ENCODE measurements at regions not wholly inside any gene's neighbourhood (a gene's known extent, or its start where the extent isn't known, plus 50 kb on each side); places are given as distances from the start of the nearest gene placed in this dataset.
"Not testable (repeated sequence)": the region's sequence is repeated elsewhere in the genome, so short reads cannot be mapped to it uniquely, and the experiment has no call there.

- DNase-seq = no peak
- in situ Hi-C loops (cut with MboI; ENCODE audit: low pct_unique_long_range_greater_than_20kb, low sequenced_read_pairs) = no loop called here
Observed at GRCh38 chrX:120727452-120727851, 97.6 kb upstream of the C1GALT1C1 start.

DNA sequence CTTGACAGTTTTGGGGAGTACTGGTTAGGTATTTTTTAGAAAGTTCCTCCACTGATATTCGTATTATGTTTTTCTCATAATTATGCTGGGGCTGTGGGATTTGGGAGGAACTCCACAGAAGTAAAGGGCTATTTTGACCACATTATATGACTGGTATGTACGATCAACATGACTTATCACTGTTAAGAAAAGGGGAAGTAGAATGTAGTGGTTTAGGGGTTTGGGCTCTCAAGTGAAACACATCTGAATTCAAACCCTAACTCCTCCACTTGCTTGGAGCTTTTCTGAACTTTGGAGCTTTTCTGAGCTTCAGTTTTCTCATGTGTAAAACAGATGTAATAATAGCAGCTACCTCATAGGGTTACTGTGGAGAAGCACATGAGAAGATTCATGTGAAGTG lies 96.4 kb upstream of the C1GALT1C1 start:
- peak; percentile 95 for DNase-seq
- in situ Hi-C loops (cut with MboI; ENCODE audit: low pct_unique_long_range_greater_than_20kb, low sequenced_read_pairs) = no loop called here

DNA sequence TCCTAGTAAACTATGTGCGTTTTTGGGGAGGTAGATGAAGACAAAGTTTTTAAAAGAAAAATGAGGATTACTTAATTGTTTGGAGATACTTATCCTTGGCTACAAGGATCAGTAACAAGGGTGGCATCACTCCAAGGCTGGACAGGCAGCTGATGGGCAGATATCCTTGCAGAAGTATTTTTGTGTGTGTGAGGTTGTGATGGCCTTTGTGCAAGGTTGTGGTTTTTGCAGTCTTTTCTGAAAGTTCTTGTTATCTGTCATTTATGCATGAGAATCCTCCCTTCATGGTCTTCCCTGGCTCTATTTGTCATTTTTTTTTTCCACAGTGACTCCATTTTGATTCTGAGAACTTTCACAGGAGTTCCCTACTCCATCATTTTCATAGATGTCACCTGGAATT lies 96.0 kb upstream of the C1GALT1C1 start:
- in situ Hi-C loops (cut with MboI; ENCODE audit: low pct_unique_long_range_greater_than_20kb, low sequenced_read_pairs) = no loop called here

DNA sequence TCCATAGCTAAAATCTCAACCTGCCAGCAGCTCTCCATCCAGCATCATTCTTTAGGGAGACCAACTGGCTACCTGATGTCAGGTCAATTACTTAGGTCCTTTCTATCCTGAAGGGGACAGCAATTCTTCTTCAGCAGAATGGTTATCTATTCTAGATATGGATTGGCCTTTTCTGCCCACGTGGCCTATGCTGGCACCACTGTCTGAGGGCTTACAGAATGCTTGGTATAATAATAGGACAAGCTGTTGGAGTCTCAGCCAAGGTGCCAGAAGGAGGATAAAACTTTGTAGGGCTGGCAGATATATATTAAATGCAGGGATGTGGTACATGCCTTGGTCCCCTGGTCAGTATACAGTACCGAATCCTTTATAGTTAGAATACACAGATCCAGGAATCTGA lies 89.8 kb upstream of the C1GALT1C1 start:
- in situ Hi-C loops (cut with MboI; ENCODE audit: low pct_unique_long_range_greater_than_20kb, low sequenced_read_pairs) = no loop called here

More for the DNA sequence above, 96.0 kb upstream of the C1GALT1C1 start:
- no peak for DNase-seq

DNA sequence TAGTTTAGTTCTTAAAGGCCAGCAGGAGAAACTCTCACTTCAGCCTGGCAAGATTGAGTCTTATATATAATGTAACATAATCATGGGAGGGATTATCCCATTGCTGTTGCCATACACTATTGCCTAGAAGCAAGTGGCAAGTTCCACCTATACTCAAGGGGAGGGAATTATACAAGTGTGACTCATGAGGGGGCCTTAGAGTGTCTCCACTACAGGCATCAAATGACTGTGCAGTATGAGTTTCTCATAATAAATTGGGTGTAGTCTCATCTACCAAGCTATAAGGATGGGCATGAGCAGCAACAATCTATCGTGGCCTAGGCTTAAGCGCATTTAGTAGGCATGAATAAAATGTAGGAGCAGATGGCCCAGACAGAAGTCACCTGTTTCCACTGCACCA lies 89.1 kb upstream of the C1GALT1C1 start:
- DNase-seq = no peak
- in situ Hi-C loops (cut with MboI; ENCODE audit: low pct_unique_long_range_greater_than_20kb, low sequenced_read_pairs) = no loop called here

More for the DNA sequence above, 89.8 kb upstream of the C1GALT1C1 start:
- DNase-seq = no peak

- DNase-seq; in situ Hi-C loops (cut with MboI; ENCODE audit: low pct_unique_long_range_greater_than_20kb, low sequenced_read_pairs): not testable (repeated sequence)
Observed at GRCh38 chrX:120702337-120702736, 72.5 kb upstream of the C1GALT1C1 start.

DNA sequence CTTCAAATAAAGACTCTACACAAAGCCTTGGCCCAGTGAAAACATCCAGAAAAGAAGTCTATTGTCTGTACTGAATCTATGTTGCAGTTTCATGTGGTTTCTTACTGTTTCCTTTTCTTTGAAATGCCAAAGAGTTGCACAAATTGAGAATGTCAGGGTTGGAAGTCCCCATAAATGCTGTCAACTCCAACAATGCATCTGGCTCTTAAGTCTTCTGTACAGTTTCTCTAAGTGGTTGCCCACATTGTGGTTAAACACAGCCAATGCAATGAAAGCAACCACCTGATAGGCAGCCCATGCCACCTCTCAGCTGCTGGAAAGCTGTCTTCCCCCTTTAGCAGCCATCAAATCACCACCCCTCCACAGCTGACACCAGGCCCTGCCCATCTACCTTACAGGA lies 67.2 kb upstream of the C1GALT1C1 start:
- in situ Hi-C loops (cut with MboI; ENCODE audit: low pct_unique_long_range_greater_than_20kb, low sequenced_read_pairs) = no loop called here
- no peak for DNase-seq

DNA sequence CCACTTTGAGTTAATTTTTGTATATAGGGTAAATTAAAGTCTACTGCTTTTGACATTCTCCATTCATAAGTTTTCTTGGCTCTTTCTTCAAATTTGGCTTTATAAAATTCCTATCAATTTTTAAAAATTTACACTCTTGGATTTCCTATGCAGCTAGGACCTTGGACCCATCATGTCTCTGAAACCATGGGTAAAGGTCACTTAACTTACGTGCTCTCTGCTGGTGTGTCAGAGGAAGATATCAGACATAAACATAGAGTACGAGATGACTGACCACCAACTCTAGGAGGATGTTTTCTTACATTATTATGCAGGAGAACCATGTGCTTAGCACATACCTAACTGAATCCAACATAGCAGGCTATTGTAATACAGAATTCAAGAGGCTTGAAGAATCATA lies 62.5 kb upstream of the C1GALT1C1 start:
- in situ Hi-C loops (cut with MboI; ENCODE audit: low pct_unique_long_range_greater_than_20kb, low sequenced_read_pairs) = no loop called here
- no peak for DNase-seq

GRCh38 chrX:120690941-120691340 lies 61.1 kb upstream of the C1GALT1C1 start:
- in situ Hi-C loops (cut with MboI; ENCODE audit: low pct_unique_long_range_greater_than_20kb, low sequenced_read_pairs) = no loop called here

GRCh38 chrX:120690344-120690743 lies 60.5 kb upstream of the C1GALT1C1 start:
- in situ Hi-C loops (cut with MboI; ENCODE audit: low pct_unique_long_range_greater_than_20kb, low sequenced_read_pairs) = no loop called here
- no peak for DNase-seq

More at GRCh38 chrX:120690941-120691340, 61.1 kb upstream of the C1GALT1C1 start:
- no peak for DNase-seq

DNA sequence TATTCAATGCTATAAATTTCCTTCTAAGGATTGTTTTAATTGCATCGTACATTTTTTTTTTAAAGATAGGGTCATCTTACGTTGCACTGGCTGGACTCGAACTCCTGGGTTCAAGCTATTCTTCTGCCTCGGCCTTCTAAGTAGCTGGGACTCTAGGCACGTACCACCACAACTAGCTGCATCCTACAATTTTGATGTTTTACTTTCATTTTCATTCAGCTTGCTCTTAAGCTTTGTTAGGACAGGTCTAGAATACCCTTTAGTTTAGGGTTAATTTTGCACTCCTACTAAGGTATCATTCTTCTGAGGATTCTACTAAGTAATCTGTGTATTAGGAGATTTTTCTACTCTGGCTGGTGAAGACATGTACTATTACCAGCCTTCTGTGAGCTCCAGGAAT lies 50.2 kb upstream of the C1GALT1C1 start:
- in situ Hi-C loops (cut with MboI; ENCODE audit: low pct_unique_long_range_greater_than_20kb, low sequenced_read_pairs) = no loop called here
- no peak for DNase-seq

All from KBM-7 (cell line).